Fibroblast of skin of left quadriceps (primary cell): ENCODE measurements at regions not wholly inside any gene's neighbourhood (a gene's known extent, or its start where the extent isn't known, plus 50 kb on each side); places are given as distances from the start of the nearest gene placed in this dataset.
"Not testable (repeated sequence)": the region's sequence is repeated elsewhere in the genome, so short reads cannot be mapped to it uniquely, and the experiment has no call there.

ENCODE experiments used
- DNase-seq, 2 experiments: peaks; one replicate each; pipeline ENCODE4 v3.0.0-alpha.2; 2013; ENCODE audit warnings: low read depth in 2 of 2

GRCh38 chr1:94769551-94769950 lies 50.6 kb upstream of the SLC44A3 start:
- DNase-seq = no peak

GRCh38 chr1:94768036-94768435 lies 52.1 kb upstream of the SLC44A3 start:
- no peak for DNase-seq

GRCh38 chr1:94765958-94766357 lies 54.2 kb upstream of the SLC44A3 start:
- no peak for DNase-seq

GRCh38 chr1:94759188-94759587 lies 61.0 kb upstream of the SLC44A3 start:
- DNase-seq = no peak

- DNase-seq = no peak
Measured at GRCh38 chr1:94757931-94758330, 62.2 kb upstream of the SLC44A3 start.

- peak; percentile 97 to 98 for DNase-seq
Measured at GRCh38 chr1:94755675-94756074, 64.5 kb upstream of the SLC44A3 start.

- DNase-seq = not testable (repeated sequence)
Measured at GRCh38 chr1:94755016-94755415, 65.1 kb upstream of the SLC44A3 start.

GRCh38 chr1:94754570-94754969 lies 65.6 kb upstream of the SLC44A3 start:
- DNase-seq = no peak

GRCh38 chr1:94754095-94754494 lies 66.1 kb upstream of the SLC44A3 start:
- DNase-seq = no peak

GRCh38 chr1:94753171-94753972 lies 66.8 kb upstream of the SLC44A3 start:
- DNase-seq = no peak

- not testable (repeated sequence) for DNase-seq
Measured at GRCh38 chr1:94751483-94751882, 68.7 kb upstream of the SLC44A3 start.

GRCh38 chr1:94746635-94747525 lies 73.3 kb upstream of the SLC44A3 start:
- DNase-seq = no peak

GRCh38 chr1:94745742-94746141 lies 74.4 kb upstream of the SLC44A3 start:
- no peak for DNase-seq

GRCh38 chr1:94743862-94744261 lies 76.3 kb upstream of the SLC44A3 start:
- no peak for DNase-seq

- DNase-seq = no peak
Measured at GRCh38 chr1:94741996-94742395, 78.2 kb upstream of the SLC44A3 start.

GRCh38 chr1:94741510-94741909 lies 78.6 kb upstream of the SLC44A3 start:
- no peak for DNase-seq

- peak; percentile 67 to 72 for DNase-seq
Measured at GRCh38 chr1:94739521-94740061, 80.6 kb upstream of the SLC44A3 start.

GRCh38 chr1:94738371-94738770 lies 81.8 kb upstream of the SLC44A3 start:
- DNase-seq = no peak

- no peak for DNase-seq
Measured at GRCh38 chr1:94737124-94737998, 82.8 kb upstream of the SLC44A3 start.

GRCh38 chr1:94736549-94736948 lies 83.6 kb upstream of the SLC44A3 start:
- DNase-seq = no peak

GRCh38 chr1:94736073-94736472 lies 84.1 kb upstream of the SLC44A3 start:
- no peak for DNase-seq
